Trophoblast cell (in vitro differentiated cells and primary cell): ENCODE measurements at regions not wholly inside any gene's neighbourhood (a gene's known extent, or its start where the extent isn't known, plus 50 kb on each side); places are given as distances from the start of the nearest gene placed in this dataset.
A peak's percentile ranks its signal among the peaks of the same experiment; 100 is the strongest.

Source experiments
- DNase-seq, 2 donors: peaks; one replicate each; pipeline ENCODE4 v3.0.0-alpha.2; 2016
- H2AFZ ChIP-seq: 2 replicates; pipeline ENCODE4 v1.6.1; 2013; ENCODE audit warnings: low read length, moderate library complexity, mild to moderate bottlenecking; ENCODE audit not compliant: insufficient read depth, poor library complexity
- H2AK5ac ChIP-seq: 2 replicates; pipeline ENCODE4 v1.6.1; 2013; ENCODE audit warnings: mild to moderate bottlenecking, low read length
- H2BK120ac ChIP-seq: 2 replicates; pipeline ENCODE4 v1.6.1; 2013; ENCODE audit warnings: low read length, mild to moderate bottlenecking, moderate library complexity; ENCODE audit not compliant: insufficient read depth, poor library complexity
- H2BK12ac ChIP-seq: 2 replicates; pipeline ENCODE4 v1.6.1; 2013; ENCODE audit warnings: mild to moderate bottlenecking, low read length, moderate library complexity
- H2BK5ac ChIP-seq: 2 replicates; pipeline ENCODE4 v1.6.1; 2013; ENCODE audit warnings: low read length, low read depth, moderate library complexity, mild to moderate bottlenecking; ENCODE audit not compliant: poor library complexity
- H3K14ac ChIP-seq: 2 replicates; pipeline ENCODE4 v1.6.1; 2013; ENCODE audit warnings: mild to moderate bottlenecking, low read length
- H3K18ac ChIP-seq: 2 replicates; pipeline ENCODE4 v1.6.1; 2013; ENCODE audit warnings: mild to moderate bottlenecking, low read length
- H3K23ac ChIP-seq: 2 replicates; pipeline ENCODE4 v1.6.1; 2013; ENCODE audit warnings: low read length
- H3K27ac ChIP-seq: 2 replicates; pipeline ENCODE4 v1.5.1; 2013; ENCODE audit warnings: low read depth, mild to moderate bottlenecking, inconsistent platforms, low read length, moderate library complexity
- H3K27me3 ChIP-seq: 2 replicates; pipeline ENCODE4 v1.6.1; 2013; ENCODE audit warnings: inconsistent platforms, mild to moderate bottlenecking, low read length, moderate library complexity; ENCODE audit not compliant: insufficient read depth
- H3K36me3 ChIP-seq, 2 experiments: 1 replicate in 1 of 2; 2 replicates in 1 of 2; pipeline ENCODE4 v1.6.1; 2013; ENCODE audit warnings: low read length in 2 of 2, mild to moderate bottlenecking in 2 of 2, moderate library complexity in 1 of 2; ENCODE audit not compliant: insufficient read depth in 2 of 2, control insufficient read depth in 1 of 2
- H3K4ac ChIP-seq: 2 replicates; pipeline ENCODE4 v1.6.1; 2013; ENCODE audit warnings: low read depth, mild to moderate bottlenecking, low read length, moderate library complexity
- H3K4me1 ChIP-seq, 2 experiments: 1 replicate in 1 of 2; 2 replicates in 1 of 2; pipeline ENCODE4 v1.6.1; 2013; ENCODE audit warnings: low read length in 2 of 2, mild to moderate bottlenecking in 2 of 2, moderate library complexity in 1 of 2; ENCODE audit not compliant: insufficient read depth in 2 of 2, control insufficient read depth in 1 of 2
- H3K4me2 ChIP-seq: 2 replicates; pipeline ENCODE4 v1.6.1; 2013; ENCODE audit warnings: inconsistent platforms, mild to moderate bottlenecking, low read length, moderate library complexity
- H3K4me3 ChIP-seq: 2 replicates; pipeline ENCODE4 v1.5.1; 2013; ENCODE audit warnings: mild to moderate bottlenecking, low read depth, low read length, inconsistent platforms
- H3K79me1 ChIP-seq: one replicate; pipeline ENCODE4 v1.6.1; 2013; ENCODE audit warnings: low read length
- H3K79me2 ChIP-seq: 2 replicates; pipeline ENCODE4 v1.6.1; 2013; ENCODE audit warnings: low read length, mild to moderate bottlenecking; ENCODE audit not compliant: control insufficient read depth, insufficient read depth, poor library complexity
- H3K9ac ChIP-seq: 2 replicates; pipeline ENCODE4 v1.6.1; 2013; ENCODE audit warnings: mild to moderate bottlenecking, low read length
- H3K9me3 ChIP-seq: 2 replicates; pipeline ENCODE4 v1.6.1; 2013; ENCODE audit warnings: low read depth, mild to moderate bottlenecking, control low read depth, inconsistent platforms, low read length; ENCODE audit not compliant: insufficient read depth
- H4K12ac ChIP-seq: 2 replicates; pipeline ENCODE4 v1.6.1; 2013; ENCODE audit warnings: low read depth, mild to moderate bottlenecking, low read length, moderate library complexity
- H4K8ac ChIP-seq: 2 replicates; pipeline ENCODE4 v1.6.1; 2013; ENCODE audit warnings: low read depth, mild to moderate bottlenecking, low read length, moderate library complexity
- H4K91ac ChIP-seq: one replicate; pipeline ENCODE4 v1.6.1; 2013; ENCODE audit warnings: low read depth, mild to moderate bottlenecking, low read length, moderate library complexity
- WGBS: extraction: QIAGEN DNeasy Blood & Tissue Kit; methylation state at CpG from one replicate; pipeline ENCODE4 v1.1.7; 2013; ENCODE audit warnings: missing lambda C conversion rate; ENCODE audit not compliant: insufficient read length, insufficient coverage; ENCODE audit errors: extremely low coverage; 5-methylcytosine and 5-hydroxymethylcytosine counted together

DNA sequence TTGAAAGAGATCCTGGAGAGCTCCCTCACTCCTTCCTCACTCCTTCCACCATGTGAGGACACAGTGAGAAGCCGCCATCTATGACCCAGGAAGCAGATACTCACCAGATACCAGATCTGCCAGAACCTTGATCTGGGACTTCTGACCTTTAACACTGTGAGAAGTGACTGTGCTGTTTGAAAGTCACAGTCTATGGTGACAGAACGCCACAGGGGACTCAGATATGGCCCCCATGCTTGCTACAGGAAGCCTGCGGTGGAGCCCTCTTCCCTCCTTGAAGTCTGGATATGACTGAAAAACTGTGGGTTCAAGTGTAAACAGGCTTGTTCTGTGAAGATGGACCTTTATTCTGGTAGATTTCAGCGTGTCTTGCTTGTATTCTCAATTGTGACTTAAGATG lies 297.8 kb downstream of the KLF6 start:
- H4K8ac ChIP-seq = no peak overlapping the region
- no peak overlapping the region for H3K4me2 ChIP-seq
- H4K91ac ChIP-seq = peak overlapping the region; percentile 71
- no peak overlapping the region for H3K4ac ChIP-seq
- no peak overlapping the region for H2AFZ ChIP-seq
- H2AK5ac ChIP-seq = peak overlapping the region; percentile 45
- no peaks in the 10 kb centered on the region for H3K36me3 ChIP-seq
- H3K4me1 ChIP-seq = peaks cover 26 to 40% of the 10 kb centered on the region in 2 experiments
- no peak overlapping the region for H3K18ac ChIP-seq
- H3K9me3 ChIP-seq = no peaks in the 10 kb centered on the region
- no peak overlapping the region for H4K12ac ChIP-seq
- no peaks in the 10 kb centered on the region for H3K79me2 ChIP-seq
- no peak overlapping the region for H2BK5ac ChIP-seq
- H3K23ac ChIP-seq = no peak overlapping the region
- DNase-seq = no peak
- no peak overlapping the region for H3K4me3 ChIP-seq
- peak overlapping the region; percentile 57 for H3K27ac ChIP-seq
- no peak overlapping the region for H3K9ac ChIP-seq
- H3K27me3 ChIP-seq = no peaks in the 10 kb centered on the region
- no CpG with 5 or more reads among the region's 4 CpGs for WGBS
- peaks cover 23% of the 10 kb centered on the region for H3K79me1 ChIP-seq
- no peak overlapping the region for H3K14ac ChIP-seq
- H2BK12ac ChIP-seq = peak overlapping the region; percentile 62
- H2BK120ac ChIP-seq = peak overlapping the region; percentile 70

- no peak overlapping the region for H2AFZ ChIP-seq
- no peaks in the 10 kb centered on the region for H3K79me2 ChIP-seq
- peak overlapping the region; percentile 71 for H4K91ac ChIP-seq
- no peaks in the 10 kb centered on the region for H3K36me3 ChIP-seq
- H3K18ac ChIP-seq = peak overlapping the region; percentile 77
- no peak overlapping the region for H3K9ac ChIP-seq
- no peak overlapping the region for H4K12ac ChIP-seq
- H2BK5ac ChIP-seq = peak overlapping the region; percentile 65
- H3K27ac ChIP-seq = peak overlapping the region; percentile 57
- H3K23ac ChIP-seq = no peak overlapping the region
- no peaks in the 10 kb centered on the region for H3K27me3 ChIP-seq
- peak overlapping the region; percentile 25 for H3K4ac ChIP-seq
- no peaks in the 10 kb centered on the region for H3K9me3 ChIP-seq
- no CpG with 5 or more reads among the region's 12 CpGs for WGBS
- H3K4me2 ChIP-seq = peak overlapping the region; percentile 6
- no peak overlapping the region for H3K4me3 ChIP-seq
- H2BK120ac ChIP-seq = peak overlapping the region; percentile 70
- no peak overlapping the region for H3K14ac ChIP-seq
- DNase-seq = peak; percentile 94 to 98
- peak overlapping the region; percentile 62 for H2BK12ac ChIP-seq
- peaks cover 25% of the 10 kb centered on the region for H3K79me1 ChIP-seq
- H4K8ac ChIP-seq = peak overlapping the region; percentile 5
- peaks cover 29 to 44% of the 10 kb centered on the region in 2 experiments for H3K4me1 ChIP-seq
- H2AK5ac ChIP-seq = peak overlapping the region; percentile 40
Measured at GRCh38 chr10:3486346-3487065, 298.5 kb downstream of the KLF6 start.

DNA sequence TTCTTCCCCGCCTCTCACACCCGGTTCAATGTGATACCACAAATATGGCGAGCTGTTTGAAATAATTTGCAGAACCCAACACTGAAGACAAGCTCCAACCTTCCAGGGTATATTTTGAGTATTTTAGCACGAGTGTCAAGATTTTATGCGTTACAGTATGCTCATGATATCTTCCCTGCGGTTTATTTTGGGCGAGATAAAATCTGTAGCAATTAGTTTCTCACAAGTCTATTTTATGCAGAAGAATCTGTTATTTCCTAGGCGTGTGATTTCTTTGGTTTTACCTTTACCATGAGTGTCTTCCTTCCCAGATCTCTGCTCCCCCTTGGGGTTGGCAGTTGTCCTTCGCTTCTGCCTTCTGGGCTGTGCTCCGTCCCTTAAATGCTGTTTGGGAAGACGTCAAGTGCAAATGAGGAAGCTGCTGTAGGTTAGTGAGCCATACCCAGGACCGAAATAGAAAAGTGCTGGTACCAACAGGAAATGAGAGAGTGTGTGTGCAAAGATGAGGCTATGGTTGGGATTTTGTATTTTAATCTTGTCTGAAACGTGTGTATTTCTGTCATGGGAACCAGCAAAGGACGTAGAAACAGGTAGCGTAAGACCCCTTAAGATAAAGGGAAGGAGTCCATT lies 299.8 kb downstream of the KLF6 start:
- H3K18ac ChIP-seq = no peak overlapping the region
- no peak overlapping the region for H3K4me2 ChIP-seq
- peak overlapping the region; percentile 30 for H4K8ac ChIP-seq
- H3K36me3 ChIP-seq = no peaks in the 10 kb centered on the region
- peaks cover 25% of the 10 kb centered on the region for H3K79me1 ChIP-seq
- H3K9ac ChIP-seq = no peak overlapping the region
- peak overlapping the region; percentile 28 for H3K14ac ChIP-seq
- H3K9me3 ChIP-seq = no peaks in the 10 kb centered on the region
- H3K27ac ChIP-seq = peak overlapping the region; percentile 43
- no peak overlapping the region for H2AFZ ChIP-seq
- peak overlapping the region; percentile 8 for H2BK5ac ChIP-seq
- H2BK12ac ChIP-seq = peak overlapping the region; percentile 80
- H3K4me3 ChIP-seq = no peak overlapping the region
- WGBS = no CpG with 5 or more reads among the region's 15 CpGs
- no peak overlapping the region for H3K23ac ChIP-seq
- H3K79me2 ChIP-seq = no peaks in the 10 kb centered on the region
- peak overlapping the region; percentile 62 for H2BK120ac ChIP-seq
- H3K4me1 ChIP-seq = peaks cover 29 to 44% of the 10 kb centered on the region in 2 experiments
- no peaks in the 10 kb centered on the region for H3K27me3 ChIP-seq
- H2AK5ac ChIP-seq = peak overlapping the region; percentile 8
- peak overlapping the region; percentile 63 for H4K91ac ChIP-seq
- peak in 1 of 2 donors; percentile 41 for DNase-seq
- H4K12ac ChIP-seq = no peak overlapping the region
- H3K4ac ChIP-seq = no peak overlapping the region

DNA sequence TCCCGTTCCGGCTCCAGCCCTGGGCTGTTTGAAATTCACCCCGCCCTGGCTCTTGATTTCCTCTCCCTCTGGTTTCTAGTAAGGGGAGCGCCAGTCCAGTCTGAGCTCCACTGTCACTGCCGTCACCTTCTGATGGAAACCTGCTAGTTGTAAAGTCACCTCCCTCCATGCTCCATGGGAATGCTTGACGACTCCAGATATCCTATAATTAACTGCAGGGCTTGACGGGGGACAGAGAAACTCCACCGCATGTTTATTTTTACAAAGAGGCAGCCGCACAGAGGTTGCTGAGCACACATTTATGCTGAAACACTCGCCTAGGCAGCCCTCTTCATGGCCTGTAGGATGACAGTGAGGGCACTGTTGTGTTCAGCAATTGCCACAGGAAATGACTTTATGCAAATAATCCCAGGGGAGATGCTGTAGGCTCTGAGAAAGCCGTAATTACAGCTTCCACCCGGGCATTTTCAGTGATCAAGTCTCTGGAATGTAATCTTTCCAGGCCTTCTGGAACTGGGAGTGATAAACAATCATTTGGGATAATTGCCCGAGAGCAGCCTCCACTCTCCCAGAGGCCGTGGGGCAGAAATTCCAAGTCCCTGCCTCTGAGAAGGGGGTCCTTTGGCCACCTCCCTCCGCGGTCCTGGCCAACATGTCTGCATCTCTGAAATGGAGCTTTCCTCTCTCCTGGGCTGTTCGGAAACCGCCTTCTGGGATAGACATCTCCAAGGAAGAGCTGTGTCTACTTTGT lies 300.5 kb downstream of the KLF6 start:
- H2BK120ac ChIP-seq = peak overlapping the region; percentile 87
- H3K23ac ChIP-seq = no peak overlapping the region
- peak overlapping the region; percentile 47 for H3K14ac ChIP-seq
- peak overlapping the region; percentile 74 for H4K8ac ChIP-seq
- H4K91ac ChIP-seq = peak overlapping the region; percentile 74
- H3K4me3 ChIP-seq = no peak overlapping the region
- peak overlapping the region; percentile 12 for H3K4me2 ChIP-seq
- H3K79me1 ChIP-seq = peaks cover 25% of the 10 kb centered on the region
- no CpG with 5 or more reads among the region's 18 CpGs for WGBS
- peak overlapping the region; percentile 62 for H3K18ac ChIP-seq
- no peaks in the 10 kb centered on the region for H3K9me3 ChIP-seq
- H2BK5ac ChIP-seq = peak overlapping the region; percentile 69
- no peaks in the 10 kb centered on the region for H3K36me3 ChIP-seq
- peak; percentile 69 to 88 for DNase-seq
- no peak overlapping the region for H3K9ac ChIP-seq
- H4K12ac ChIP-seq = peak overlapping the region; percentile 22
- H2AFZ ChIP-seq = peak overlapping the region; percentile 5
- no peak overlapping the region for H3K4ac ChIP-seq
- H3K79me2 ChIP-seq = no peaks in the 10 kb centered on the region
- H2AK5ac ChIP-seq = peak overlapping the region; percentile 30
- peaks cover 29 to 44% of the 10 kb centered on the region in 2 experiments for H3K4me1 ChIP-seq
- peak overlapping the region; percentile 80 for H2BK12ac ChIP-seq
- H3K27ac ChIP-seq = peak overlapping the region; percentile 59
- no peaks in the 10 kb centered on the region for H3K27me3 ChIP-seq
